ENCODE measurements at regions not wholly inside any gene's neighbourhood (a gene's known extent, or its start where the extent isn't known, plus 50 kb on each side); places are given as distances from the start of the nearest gene placed in this dataset.

DNA sequence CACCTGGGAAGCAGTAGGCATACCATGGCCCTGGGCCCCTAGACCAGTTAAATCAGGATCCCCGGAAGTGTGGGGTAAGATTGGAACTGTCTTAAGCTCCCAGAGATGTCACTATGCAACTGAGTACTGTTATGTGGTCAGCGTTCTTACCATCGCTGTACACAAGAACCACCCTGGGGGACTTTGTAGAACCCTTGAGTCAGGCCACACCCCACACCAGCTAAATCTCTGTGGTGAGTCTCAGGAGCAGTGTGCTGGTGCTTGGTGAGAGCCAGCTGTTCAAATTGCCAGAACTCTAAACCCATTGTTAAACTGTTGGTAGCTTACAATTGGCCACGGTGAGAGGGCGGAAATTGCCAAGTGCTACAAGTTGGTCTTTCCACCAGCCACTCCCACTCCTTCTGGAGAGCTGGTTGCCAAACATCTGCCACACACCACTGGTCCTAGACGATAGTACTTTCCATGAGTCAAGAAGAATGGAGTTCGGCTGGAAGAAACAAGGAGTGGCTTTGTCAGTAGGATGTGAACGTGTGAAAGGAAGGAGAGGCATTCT is 80.5 kb upstream of the SYNDIG1 start:
- TF ChIP-seq, protein P1, sequence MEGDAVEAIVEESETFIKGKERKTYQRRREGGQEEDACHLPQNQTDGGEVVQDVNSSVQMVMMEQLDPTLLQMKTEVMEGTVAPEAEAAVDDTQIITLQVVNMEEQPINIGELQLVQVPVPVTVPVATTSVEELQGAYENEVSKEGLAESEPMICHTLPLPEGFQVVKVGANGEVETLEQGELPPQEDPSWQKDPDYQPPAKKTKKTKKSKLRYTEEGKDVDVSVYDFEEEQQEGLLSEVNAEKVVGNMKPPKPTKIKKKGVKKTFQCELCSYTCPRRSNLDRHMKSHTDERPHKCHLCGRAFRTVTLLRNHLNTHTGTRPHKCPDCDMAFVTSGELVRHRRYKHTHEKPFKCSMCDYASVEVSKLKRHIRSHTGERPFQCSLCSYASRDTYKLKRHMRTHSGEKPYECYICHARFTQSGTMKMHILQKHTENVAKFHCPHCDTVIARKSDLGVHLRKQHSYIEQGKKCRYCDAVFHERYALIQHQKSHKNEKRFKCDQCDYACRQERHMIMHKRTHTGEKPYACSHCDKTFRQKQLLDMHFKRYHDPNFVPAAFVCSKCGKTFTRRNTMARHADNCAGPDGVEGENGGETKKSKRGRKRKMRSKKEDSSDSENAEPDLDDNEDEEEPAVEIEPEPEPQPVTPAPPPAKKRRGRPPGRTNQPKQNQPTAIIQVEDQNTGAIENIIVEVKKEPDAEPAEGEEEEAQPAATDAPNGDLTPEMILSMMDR (IDR thresholded peaks at IDR 0.05), result no peak
- no peak for TF ChIP-seq POLR2A (IDR thresholded peaks at IDR 0.05)
- no peak for TF ChIP-seq POLR2AphosphoS5 (IDR thresholded peaks at IDR 0.05)
- no peak for TF ChIP-seq EP300 (IDR thresholded peaks at IDR 0.05)

Data from upper lobe of left lung (tissue), 4 donors.